ENCODE measurements at regions not wholly inside any gene's neighbourhood (a gene's known extent, or its start where the extent isn't known, plus 50 kb on each side); places are given as distances from the start of the nearest gene placed in this dataset.

GRCh38 chr3:187939891-187940290 is 194.6 kb upstream of the BCL6 start:
- Histone ChIP-seq H3K4me3 (no peak overlapping the region), H3K9ac (ENCODE audit: insufficient read depth in 1 of 2, low read length in 2 of 2) (no peak overlapping the region), H3K27me3 (ENCODE audit: control insufficient read depth in 3 of 3, insufficient read depth in 3 of 3, low read length in 2 of 3) (no peaks in the 10 kb centered on the region), H3K27ac (ENCODE audit: low read depth in 1 of 2, low read length in 1 of 2) (no peak overlapping the region), H3K4me1 (ENCODE audit: control insufficient read depth in 5 of 5, insufficient read depth in 5 of 5, low read length in 5 of 5) (peaks cover 0 to 2% (median 0%) of the 10 kb centered on the region in 5 donors), H3K9me3 (ENCODE audit: control insufficient read depth in 4 of 4, insufficient read depth in 3 of 4, low read length in 3 of 4) (no peaks in the 10 kb centered on the region), H3K36me3 (ENCODE audit: control insufficient read depth in 4 of 4, insufficient read depth in 4 of 4, low read length in 4 of 4) (no peaks in the 10 kb centered on the region)
- TF ChIP-seq CTCF (IDR thresholded peaks at IDR 0.05; ENCODE audit: control extremely low read depth, extremely low read depth): no peak
- WGBS, 2 donors: 96 to 97% methylated on average over 2 of the region's 2 CpGs
- no peak for DNase-seq
- no peak for ATAC-seq (ENCODE audit: insufficient read depth, low FRiP score)

GRCh38 chr3:187941135-187941847 is 196.0 kb upstream of the BCL6 start:
- 75 to 86% methylated on average over 4 of the region's 4 CpGs for WGBS, 2 donors
- no peak for TF ChIP-seq CTCF (IDR thresholded peaks at IDR 0.05; ENCODE audit: control extremely low read depth, extremely low read depth)
- H3K4me3 ChIP-seq: no peak overlapping the region
- no peak overlapping the region for H3K27ac ChIP-seq (ENCODE audit: low read depth in 1 of 2, low read length in 1 of 2)
- DNase-seq (no peak), ATAC-seq (ENCODE audit: insufficient read depth, low FRiP score) (no peak)
- H3K9ac ChIP-seq (ENCODE audit: insufficient read depth in 1 of 2, low read length in 2 of 2): no peak overlapping the region
- H3K36me3 ChIP-seq (ENCODE audit: control insufficient read depth in 4 of 4, insufficient read depth in 4 of 4, low read length in 4 of 4): no peaks in the 10 kb centered on the region
- H3K4me1 ChIP-seq (ENCODE audit: control insufficient read depth in 5 of 5, insufficient read depth in 5 of 5, low read length in 5 of 5): peaks cover 0 to 3% (median 0%) of the 10 kb centered on the region in 5 donors
- H3K9me3 ChIP-seq (ENCODE audit: control insufficient read depth in 4 of 4, insufficient read depth in 3 of 4, low read length in 3 of 4): no peaks in the 10 kb centered on the region
- no peaks in the 10 kb centered on the region for H3K27me3 ChIP-seq (ENCODE audit: control insufficient read depth in 3 of 3, insufficient read depth in 3 of 3, low read length in 2 of 3)

GRCh38 chr3:187941848-187942194 is 196.6 kb upstream of the BCL6 start:
- Histone ChIP-seq H3K9ac (ENCODE audit: insufficient read depth in 1 of 2, low read length in 2 of 2) (no peak overlapping the region), H3K36me3 (ENCODE audit: control insufficient read depth in 4 of 4, insufficient read depth in 4 of 4, low read length in 4 of 4) (no peaks in the 10 kb centered on the region), H3K4me1 (ENCODE audit: control insufficient read depth in 5 of 5, insufficient read depth in 5 of 5, low read length in 5 of 5) (peaks cover 0 to 3% (median 0%) of the 10 kb centered on the region in 5 donors), H3K27ac (ENCODE audit: low read depth in 1 of 2, low read length in 1 of 2) (no peak overlapping the region), H3K27me3 (ENCODE audit: control insufficient read depth in 3 of 3, insufficient read depth in 3 of 3, low read length in 2 of 3) (no peaks in the 10 kb centered on the region), H3K4me3 (no peak overlapping the region), H3K9me3 (ENCODE audit: control insufficient read depth in 4 of 4, insufficient read depth in 3 of 4, low read length in 3 of 4) (no peaks in the 10 kb centered on the region)
- 85 to 94% methylated on average over 2 of the region's 2 CpGs for WGBS, 2 donors
- no peak for TF ChIP-seq CTCF (IDR thresholded peaks at IDR 0.05; ENCODE audit: control extremely low read depth, extremely low read depth)
- DNase-seq: no peak
- no peak for ATAC-seq (ENCODE audit: insufficient read depth, low FRiP score)

Measured in lung (tissue), 11 donors.